HCT116 (cell line): ENCODE measurements at regions not wholly inside any gene's neighbourhood (a gene's known extent, or its start where the extent isn't known, plus 50 kb on each side); places are given as distances from the start of the nearest gene placed in this dataset.

Experiments
- ATAC-seq: fragments of 200-7000 bp; cut with Tn5 transposase; 2 replicates; pipeline ENCODE4 v1.9.1; 2020; ENCODE audit warnings: mild to moderate bottlenecking, moderate library complexity
- BruUV-seq: library from RNA; stranded (reverse); fragments of 400-500 nt; replicated peaks from 2 replicates; lab custom pipeline; 2021; lab: Mats Ljungman, UMichigan
- CTCF ChIA-PET: fragments of 300-600 bp; sonication (Branson Sonifier 250); formaldehyde crosslinking; loops from one replicate; lab custom pipeline; 2021; ENCODE audit warnings: antibody characterized with exemption; lab: Charles Lee
- POLR2A ChIA-PET: fragments of 300-600, 350-600 bp; sonication (Branson Sonifier 250); formaldehyde crosslinking; loops from one replicate; lab custom pipeline; 2021; ENCODE audit warnings: antibody characterized with exemption; lab: Charles Lee
- RAD21 ChIA-PET, 2 experiments: fragments of 300-600 bp; sonication (Branson Sonifier 250); formaldehyde crosslinking; loops; one replicate each; lab custom pipeline; 2023; ENCODE audit warnings: low total read pairs in 2 of 2; ENCODE audit not compliant: uncharacterized antibody in 2 of 2, unreplicated experiment in 2 of 2, low non-redundant PET in 1 of 2; lab: Charles Lee
- DNase-seq: peaks from one replicate; pipeline ENCODE4 v3.0.0-alpha.2; 2010; ENCODE audit warnings: low read depth, low spot score
- H2AFZ ChIP-seq: fragments of 200-600 bp; shearing (Covaris generic), sonication (generic); 2 replicates; pipeline ENCODE4 v1.6.1; 2017; ENCODE audit warnings: low read depth, mixed run types, mixed read lengths, antibody characterized with exemption, low read length; ENCODE audit not compliant: poor library complexity, severe bottlenecking
- H3K27ac ChIP-seq: 2 replicates; pipeline ENCODE4 v1.5.1; 2012; ENCODE audit warnings: low read depth, low read length
- H3K27me3 ChIP-seq: fragments of 200-600 bp; sonication (generic); 2 replicates; pipeline ENCODE4 v1.6.1; 2016; ENCODE audit warnings: mixed run types, low read length, mixed read lengths; ENCODE audit not compliant: insufficient read depth
- H3K36me3 ChIP-seq, 2 experiments: fragments of 200-500 bp in 1 of 2; fragments of 200-600 bp in 1 of 2; sonication (Bioruptor generic) in 1 of 2; sonication (generic) in 1 of 2; 2 replicates each; pipeline versions ENCODE4 v1.5.1 to v1.6.1; 2014 to 2016; ENCODE audit warnings: low read length in 2 of 2, inconsistent platforms in 1 of 2, mixed read lengths in 1 of 2, mixed run types in 1 of 2; ENCODE audit not compliant: insufficient read depth in 2 of 2, control insufficient read depth in 1 of 2
- H3K4me1 ChIP-seq, 2 experiments: fragments of 200-600 bp in 1 of 2; sonication (generic) in 1 of 2; 2 replicates each; pipeline versions ENCODE4 v1.5.1 to v1.6.1; 2012 to 2017; ENCODE audit warnings: low read length in 2 of 2, inconsistent platforms in 1 of 2, mild to moderate bottlenecking in 1 of 2, mixed read lengths in 1 of 2, mixed run types in 1 of 2, moderate library complexity in 1 of 2; ENCODE audit not compliant: insufficient read depth in 2 of 2, control insufficient read depth in 1 of 2
- H3K4me2 ChIP-seq: fragments of 200-600 bp; sonication (generic); 2 replicates; pipeline ENCODE4 v1.6.1; 2017; ENCODE audit warnings: mixed run types, low read length, mixed read lengths
- H3K4me3 ChIP-seq, 2 experiments: fragments of 200-600 bp in 1 of 2; sonication (generic) in 1 of 2; replicated peaks in 1 of 2; 2 replicates each; pipeline ENCODE4 v1.5.1; 2011 to 2016; ENCODE audit warnings: low read length in 2 of 2, control low read depth in 1 of 2, low read depth in 1 of 2, mild to moderate bottlenecking in 1 of 2, mixed read lengths in 1 of 2, mixed run types in 1 of 2
- H3K79me2 ChIP-seq: fragments of 200-600 bp; sonication (generic); 2 replicates; pipeline ENCODE4 v1.6.1; 2017; ENCODE audit warnings: mild to moderate bottlenecking, mixed run types, low read length, moderate library complexity, mixed read lengths; ENCODE audit not compliant: insufficient read depth
- H3K9ac ChIP-seq: fragments of 200-600 bp; sonication (generic); 2 replicates; pipeline ENCODE4 v1.6.1; 2016; ENCODE audit warnings: low read length, mixed read lengths
- H3K9me2 ChIP-seq: fragments of 200-600 bp; sonication (generic), shearing (Covaris generic); 2 replicates; pipeline ENCODE4 v1.6.1; 2017; ENCODE audit warnings: mixed run types, mild to moderate bottlenecking, moderate library complexity; ENCODE audit not compliant: insufficient read depth
- H3K9me3 ChIP-seq, 2 experiments: fragments of 200-500 bp in 1 of 2; fragments of 200-600 bp in 1 of 2; sonication (Bioruptor generic) in 1 of 2; sonication (generic) in 1 of 2; 2 replicates each; pipeline ENCODE4 v1.6.1; 2014 to 2017; ENCODE audit warnings: low read length in 2 of 2, mixed read lengths in 2 of 2, inconsistent platforms in 1 of 2, low read depth in 1 of 2, mild to moderate bottlenecking in 1 of 2, mixed run types in 1 of 2, moderate library complexity in 1 of 2; ENCODE audit not compliant: control insufficient read depth in 1 of 2, insufficient read depth in 1 of 2
- H4K20me1 ChIP-seq: fragments of 200-600 bp; sonication (generic), shearing (Covaris generic); 2 replicates; pipeline ENCODE4 v1.6.1; 2017; ENCODE audit warnings: mixed run types, mild to moderate bottlenecking, moderate library complexity; ENCODE audit not compliant: insufficient read depth
- ATF3 ChIP-seq: IDR thresholded peaks from 2 replicates; pipeline ENCODE4 v1.6.1; 2012
- CTCF ChIP-seq, 3 experiments: fragments of 200-600 bp in 1 of 3; sonication (generic) in 1 of 3; IDR thresholded peaks in 2 of 3; conservative IDR thresholded peaks in 1 of 3; 2 replicates each; pipeline ENCODE4 v1.5.1; 2012 to 2017; ENCODE audit warnings: low read depth in 2 of 3, low read length in 2 of 3, antibody characterized with exemption in 1 of 3, borderline replicate concordance in 1 of 3, control low read depth in 1 of 3, mild to moderate bottlenecking in 1 of 3, mixed read lengths in 1 of 3, mixed run types in 1 of 3, moderate library complexity in 1 of 3; ENCODE audit not compliant: insufficient read depth in 1 of 3
- EZH2phosphoT487 ChIP-seq: fragments of 200-600 bp; IDR thresholded peaks from 2 replicates; pipeline ENCODE4 v1.6.1; 2018; ENCODE audit warnings: antibody characterized with exemption, borderline replicate concordance
- ZBTB33 ChIP-seq: IDR thresholded peaks from 2 replicates; pipeline ENCODE4 v1.6.1; 2011; ENCODE audit warnings: mild to moderate bottlenecking, low read length, moderate library complexity; ENCODE audit not compliant: insufficient replicate concordance; ENCODE audit errors: extremely low read depth
- intact Hi-C: fragments of 100-400 bp; cut with micrococcal nuclease; formaldehyde crosslinking; loops from 2 replicates; pipeline ENCODE4 v1.10.0; 2022

- intact Hi-C loops: no loop called here
- Histone ChIP-seq H2AFZ (no peak overlapping the region), H3K9me2 (no peaks in the 10 kb centered on the region), H3K4me1 (no peaks in the 10 kb centered on the region), H3K9ac (no peak overlapping the region), H3K9me3 (no peaks in the 10 kb centered on the region), H3K79me2 (no peaks in the 10 kb centered on the region), H3K27me3 (no peaks in the 10 kb centered on the region; the same call in 1 of the 2 replicates), H3K27ac (no peak overlapping the region), H4K20me1 (no peaks in the 10 kb centered on the region), H3K36me3 (no peaks in the 10 kb centered on the region), H3K4me3 (no peak overlapping the region), H3K4me2 (no peak overlapping the region)
- no TSS peak for BruUV-seq
- ATAC-seq (no peak), DNase-seq (no peak)
- ChIA-PET POLR2A (no interaction called here), RAD21 (no interaction called here), CTCF (no interaction called here)
- TF ChIP-seq ATF3 (no peak), CTCF (IDR thresholded peaks at IDR 0.05 in 2 of 3, conservative IDR thresholded peaks at IDR 0.05 in 1 of 3; ENCODE audit: borderline replicate concordance in 1 of 3, insufficient read depth in 1 of 3, low read depth in 2 of 3, low read length in 2 of 3) (no peak), EZH2phosphoT487 (no peak), ZBTB33 (no peak)
Observed at GRCh38 chr2:163247847-163248220, 409.3 kb upstream of the KCNH7 start.
